Tibial artery (tissue), 4 donors: ENCODE measurements at regions not wholly inside any gene's neighbourhood (a gene's known extent, or its start where the extent isn't known, plus 50 kb on each side); places are given as distances from the start of the nearest gene placed in this dataset.

Source experiments
- DNase-seq, 2 donors: peaks; one replicate each; pipeline ENCODE4 v3.0.0-alpha.2; 2019
- H3K27ac ChIP-seq, 2 donors: fragments of 200-600 bp; sonication (generic) in 1 of 2; 1 replicate in 1 of 2; 2 replicates in 1 of 2; pipeline ENCODE4 v1.5.1; 2018 to 2019; ENCODE audit warnings: mild to moderate bottlenecking in 1 of 2
- H3K27me3 ChIP-seq, 2 donors: fragments of 200-600 bp; sonication (generic) in 1 of 2; one replicate each; pipeline versions ENCODE4 v1.5.1 to v1.6.0; 2016 to 2019
- H3K36me3 ChIP-seq, 3 donors: fragments of 200-600 bp; sonication (generic) in 2 of 3; one replicate each; pipeline ENCODE4 v1.5.1; 2016 to 2019; ENCODE audit warnings: mild to moderate bottlenecking in 2 of 3
- H3K4me1 ChIP-seq, 4 donors: fragments of 200-600 bp; sonication (generic) in 2 of 4; 1 replicate in 3 of 4; 2 replicates in 1 of 4; pipeline ENCODE4 v1.5.1; 2016 to 2019
- H3K4me3 ChIP-seq, 2 donors: fragments of 200-600 bp; sonication (generic) in 1 of 2; 1 replicate in 1 of 2; 2 replicates in 1 of 2; pipeline ENCODE4 v1.5.1; 2018 to 2019; ENCODE audit warnings: mild to moderate bottlenecking in 2 of 2
- H3K9me3 ChIP-seq, 3 donors: fragments of 200-600 bp; sonication (generic) in 1 of 3; one replicate each; pipeline ENCODE4 v1.5.1; 2016 to 2019
- intact Hi-C: fragments of 100-400 bp; cut with DNase I; formaldehyde crosslinking; loops from one replicate; pipeline ENCODE4 v1.15.0; 2023; ENCODE audit warnings: low total_unique reads
- TF ChIP-seq, protein P1 (sequence below), 2 experiments: fragments of 200-600 bp in 1 of 2; fragments of 450-650 bp in 1 of 2; IDR thresholded peaks; one replicate each; pipeline ENCODE4 v1.5.1; 2017 to 2019; ENCODE audit warnings: antibody characterized with exemption in 2 of 2, mild to moderate bottlenecking in 1 of 2, moderate library complexity in 1 of 2

DNA sequence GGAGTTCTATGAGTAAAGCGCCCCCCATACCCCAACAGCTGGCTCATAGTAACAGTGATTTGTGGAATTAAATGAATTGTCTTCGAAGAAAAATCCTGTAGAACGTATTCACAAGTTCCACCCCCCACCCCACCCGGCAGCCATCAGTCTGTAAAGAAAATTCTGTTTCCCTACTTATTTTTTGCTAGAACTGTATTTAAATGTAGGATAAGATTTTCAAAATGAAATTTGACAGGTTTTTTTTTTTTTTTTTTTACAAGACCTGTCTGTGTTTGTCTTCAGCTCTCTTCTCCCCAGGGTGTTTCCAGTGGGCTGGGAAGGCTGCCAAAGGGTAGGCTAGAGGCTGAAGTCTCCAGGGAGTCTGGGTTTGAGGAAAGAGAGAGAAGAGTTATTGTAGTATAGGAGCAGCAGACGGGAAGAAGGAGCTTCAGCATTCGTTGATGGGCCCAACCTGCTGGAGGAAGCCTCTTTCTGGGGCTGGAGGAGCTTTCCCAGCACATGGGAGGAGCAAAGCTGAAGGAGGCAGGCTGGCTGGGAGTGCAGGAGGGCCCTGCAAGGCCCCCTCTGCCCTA lies 130.6 kb upstream of the SEMA6D start:
- Histone ChIP-seq H3K4me1 (peaks cover 0 to 10% (median 8%) of the 10 kb centered on the region in 4 donors), H3K9me3 (no peaks in the 10 kb centered on the region), H3K27ac (no peak overlapping the region), H3K4me3 (no peak overlapping the region), H3K36me3 (no peaks in the 10 kb centered on the region), H3K27me3 (no peaks in the 10 kb centered on the region)
- TF ChIP-seq, protein P1, sequence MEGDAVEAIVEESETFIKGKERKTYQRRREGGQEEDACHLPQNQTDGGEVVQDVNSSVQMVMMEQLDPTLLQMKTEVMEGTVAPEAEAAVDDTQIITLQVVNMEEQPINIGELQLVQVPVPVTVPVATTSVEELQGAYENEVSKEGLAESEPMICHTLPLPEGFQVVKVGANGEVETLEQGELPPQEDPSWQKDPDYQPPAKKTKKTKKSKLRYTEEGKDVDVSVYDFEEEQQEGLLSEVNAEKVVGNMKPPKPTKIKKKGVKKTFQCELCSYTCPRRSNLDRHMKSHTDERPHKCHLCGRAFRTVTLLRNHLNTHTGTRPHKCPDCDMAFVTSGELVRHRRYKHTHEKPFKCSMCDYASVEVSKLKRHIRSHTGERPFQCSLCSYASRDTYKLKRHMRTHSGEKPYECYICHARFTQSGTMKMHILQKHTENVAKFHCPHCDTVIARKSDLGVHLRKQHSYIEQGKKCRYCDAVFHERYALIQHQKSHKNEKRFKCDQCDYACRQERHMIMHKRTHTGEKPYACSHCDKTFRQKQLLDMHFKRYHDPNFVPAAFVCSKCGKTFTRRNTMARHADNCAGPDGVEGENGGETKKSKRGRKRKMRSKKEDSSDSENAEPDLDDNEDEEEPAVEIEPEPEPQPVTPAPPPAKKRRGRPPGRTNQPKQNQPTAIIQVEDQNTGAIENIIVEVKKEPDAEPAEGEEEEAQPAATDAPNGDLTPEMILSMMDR (IDR thresholded peaks at IDR 0.05), result no peak
- peak in 1 of 2 donors; percentile 24 for DNase-seq
- intact Hi-C loops, result no loop called here

DNA sequence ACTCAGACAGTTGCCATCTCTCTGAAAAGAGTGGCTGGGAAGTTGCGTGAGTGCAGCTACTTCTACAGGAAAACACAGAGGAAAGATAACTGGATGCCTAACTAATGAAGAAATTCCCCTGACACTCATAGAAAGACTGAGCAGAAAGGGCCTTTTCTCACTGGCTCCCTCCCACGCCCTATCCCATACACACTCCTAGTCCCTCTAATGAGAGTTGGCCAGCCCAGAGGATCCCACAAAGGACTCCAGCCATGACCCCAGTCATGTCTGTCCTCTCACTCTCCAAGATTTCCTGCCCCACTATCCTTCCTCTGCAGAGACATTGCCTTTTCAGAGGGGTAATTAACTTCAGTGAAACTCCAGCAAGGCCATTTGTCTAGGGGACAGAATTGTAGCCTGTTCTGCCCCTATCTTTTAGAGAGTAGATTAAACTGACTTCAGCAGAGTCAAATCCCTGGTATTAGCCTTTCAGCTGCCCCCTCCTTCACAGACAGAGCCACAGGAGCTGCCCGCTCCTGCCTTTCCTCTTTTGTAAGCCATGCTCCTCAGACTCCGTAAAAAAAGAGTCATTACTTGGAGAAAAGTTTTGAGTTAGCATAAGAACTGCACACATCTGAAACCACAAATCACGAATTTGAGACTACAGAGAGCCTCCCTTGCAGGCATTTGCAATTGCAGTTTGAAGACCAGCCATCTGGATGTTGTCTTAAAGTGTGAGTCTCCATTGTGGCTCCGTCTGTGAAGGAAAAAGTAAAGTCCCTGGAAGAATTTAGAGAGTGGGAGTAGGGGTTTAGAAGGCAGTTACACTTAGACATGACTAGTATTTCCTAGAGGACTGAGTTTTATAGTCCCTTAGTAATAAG lies 129.1 kb upstream of the SEMA6D start:
- intact Hi-C loops, result no loop called here
- H3K4me1 ChIP-seq, result peaks cover 0 to 10% (median 8%) of the 10 kb centered on the region in 4 donors
- TF ChIP-seq, protein P1 (IDR thresholded peaks at IDR 0.05), result no peak
- H3K4me3 ChIP-seq, result no peak overlapping the region
- no peak overlapping the region for H3K27ac ChIP-seq
- H3K36me3 ChIP-seq, result no peaks in the 10 kb centered on the region
- DNase-seq, result no peak
- no peaks in the 10 kb centered on the region for H3K9me3 ChIP-seq
- H3K27me3 ChIP-seq, result no peaks in the 10 kb centered on the region

DNA sequence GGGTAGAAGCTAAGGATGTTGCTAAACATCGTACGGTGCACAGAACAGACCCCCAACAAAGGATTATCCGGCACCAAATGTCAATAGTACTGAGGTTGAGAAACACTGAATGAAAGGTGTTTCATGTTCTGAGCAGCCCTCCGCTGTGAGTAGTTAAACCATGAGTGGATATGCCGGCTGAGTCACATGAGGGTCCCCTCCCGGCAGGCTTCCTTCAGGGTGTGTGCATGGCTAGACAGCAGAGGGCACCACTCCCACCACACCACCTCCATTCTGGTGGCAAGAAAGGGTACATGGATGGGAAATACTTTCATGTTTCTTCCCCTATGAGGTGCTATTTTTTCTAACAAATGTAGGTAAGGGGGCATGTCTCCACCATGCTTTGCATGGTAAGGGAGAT lies 128.3 kb upstream of the SEMA6D start:
- Histone ChIP-seq H3K36me3 (no peaks in the 10 kb centered on the region), H3K4me3 (no peak overlapping the region), H3K27ac (no peak overlapping the region), H3K9me3 (no peaks in the 10 kb centered on the region), H3K27me3 (no peaks in the 10 kb centered on the region), H3K4me1 (peaks cover 0 to 10% (median 8%) of the 10 kb centered on the region in 4 donors)
- DNase-seq, result no peak
- intact Hi-C loops, result no loop called here
- TF ChIP-seq, protein P1 (IDR thresholded peaks at IDR 0.05), result no peak

DNA sequence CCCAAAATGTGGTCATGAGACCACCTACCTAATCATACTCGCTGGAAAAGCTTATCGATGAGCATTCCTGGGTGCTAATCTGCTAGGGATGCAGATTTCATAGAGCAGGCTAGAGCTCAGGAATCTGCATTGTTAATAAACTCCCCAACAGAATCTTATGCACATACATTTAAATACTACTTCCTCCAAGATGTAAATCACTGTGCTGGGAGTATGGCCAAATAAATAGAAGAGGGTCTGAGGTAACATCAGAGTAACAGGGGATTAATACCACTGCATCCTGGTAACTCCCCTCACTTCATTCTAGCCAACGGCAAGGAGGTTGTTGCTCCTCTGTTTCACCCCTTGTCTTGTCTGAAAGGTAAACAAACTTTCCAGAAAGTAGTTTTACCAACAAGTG lies 118.3 kb upstream of the SEMA6D start:
- H3K27ac ChIP-seq, result no peak overlapping the region
- no peaks in the 10 kb centered on the region for H3K4me1 ChIP-seq
- H3K36me3 ChIP-seq, result no peaks in the 10 kb centered on the region
- H3K27me3 ChIP-seq, result no peaks in the 10 kb centered on the region
- intact Hi-C loops, result no loop called here
- no peak for DNase-seq
- H3K9me3 ChIP-seq, result peaks cover 0 to 6% (median 0%) of the 10 kb centered on the region in 3 donors
- TF ChIP-seq, protein P1 (IDR thresholded peaks at IDR 0.05), result no peak
- no peak overlapping the region for H3K4me3 ChIP-seq

DNA sequence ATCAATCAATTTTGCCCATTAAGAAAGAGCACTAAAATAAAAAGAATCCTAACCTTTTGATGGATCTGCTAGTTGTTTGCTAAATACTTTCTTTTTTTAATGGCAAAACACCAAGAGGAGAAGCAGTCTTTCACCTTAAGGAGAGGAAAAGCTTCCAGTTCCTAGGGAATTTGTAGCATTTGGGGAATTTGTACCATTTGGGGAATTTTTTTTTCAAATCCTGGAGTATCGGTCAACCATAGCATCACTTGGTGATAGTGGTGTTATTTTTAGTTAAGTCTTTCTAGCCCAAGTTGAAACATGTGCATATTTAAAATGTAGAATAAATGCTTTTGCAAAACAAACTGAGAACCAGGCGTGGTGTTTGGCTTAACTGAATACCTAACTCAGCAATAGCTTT lies 117.5 kb upstream of the SEMA6D start:
- Histone ChIP-seq H3K36me3 (no peaks in the 10 kb centered on the region), H3K9me3 (peaks cover 0 to 6% (median 0%) of the 10 kb centered on the region in 3 donors), H3K4me3 (no peak overlapping the region), H3K4me1 (no peaks in the 10 kb centered on the region), H3K27ac (no peak overlapping the region), H3K27me3 (no peaks in the 10 kb centered on the region)
- TF ChIP-seq, protein P1 (IDR thresholded peaks at IDR 0.05), result no peak
- no peak for DNase-seq
- intact Hi-C loops, result no loop called here
